LNCaP clone FGC (cell line): ENCODE measurements at regions not wholly inside any gene's neighbourhood (a gene's known extent, or its start where the extent isn't known, plus 50 kb on each side); places are given as distances from the start of the nearest gene placed in this dataset.

ENCODE experiments used
- DNase-seq: peaks from one replicate; pipeline ENCODE4 v3.0.0-alpha.2; 2011; ENCODE audit warnings: low read depth
- H3K4me3 ChIP-seq: 2 replicates; pipeline ENCODE4 v1.5.1; 2011; ENCODE audit warnings: mild to moderate bottlenecking, low read depth, low read length, control low read depth
- CTCF ChIP-seq: IDR thresholded peaks from 2 replicates; pipeline ENCODE4 v1.5.1; 2012; ENCODE audit warnings: mild to moderate bottlenecking; ENCODE audit not compliant: control insufficient read depth, insufficient read depth; ENCODE audit errors: extremely low read depth

DNA sequence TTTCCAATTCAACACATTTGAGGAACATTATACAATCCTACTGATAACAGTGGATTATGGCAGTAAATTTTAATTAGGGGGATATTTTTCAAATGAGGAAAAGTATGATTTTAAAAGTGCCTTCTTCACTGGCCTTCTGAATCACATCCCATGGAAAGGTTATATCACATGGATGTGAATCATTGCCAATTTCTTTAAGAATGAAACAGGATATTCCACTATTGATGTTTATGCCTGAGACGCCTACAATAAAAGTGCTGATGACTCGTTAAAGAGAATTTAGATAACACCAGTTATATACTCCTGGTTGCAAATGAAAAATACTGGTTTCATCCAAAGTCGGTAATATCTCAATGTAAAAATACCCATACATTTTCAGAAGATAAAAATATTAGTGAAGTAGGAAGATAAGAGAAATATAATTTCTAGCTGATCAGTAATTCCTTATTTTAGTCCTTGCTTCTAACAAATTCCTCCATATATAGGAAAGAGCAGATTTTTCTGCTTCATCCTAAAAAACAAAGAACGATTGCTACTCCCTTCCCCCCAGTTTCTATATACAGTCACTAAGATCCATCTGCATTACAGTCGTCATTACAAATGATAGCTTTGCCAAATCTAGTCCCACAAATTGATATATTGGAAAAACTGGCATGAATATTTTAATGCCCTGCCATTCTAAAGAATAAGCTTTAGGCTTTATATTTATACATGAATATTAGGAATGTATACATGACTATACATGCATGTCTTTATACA lies 139.5 kb upstream of the SOX5 start:
- no peak for DNase-seq
- H3K4me3 ChIP-seq = no peak overlapping the region
- TF ChIP-seq CTCF = no peak

DNA sequence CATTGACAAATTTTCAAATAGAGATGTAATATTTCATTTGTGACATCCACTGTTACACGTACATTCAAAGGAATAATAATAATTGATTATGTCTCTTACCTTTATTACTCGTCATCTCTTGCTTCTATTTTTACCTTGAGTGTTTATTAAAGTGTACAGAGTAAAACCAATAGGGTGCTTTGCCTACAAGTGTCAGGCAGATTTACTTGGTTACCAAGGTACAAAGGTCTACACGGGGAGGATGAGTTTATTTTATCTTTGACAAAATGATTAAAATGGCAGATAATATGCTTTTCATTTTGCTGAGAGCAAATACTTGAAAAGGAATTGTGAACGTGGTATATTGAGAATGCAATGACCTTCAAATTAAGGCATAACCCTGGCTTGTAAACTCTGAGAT lies 137.8 kb upstream of the SOX5 start:
- no peak for DNase-seq
- H3K4me3 ChIP-seq = no peak overlapping the region
- TF ChIP-seq CTCF = no peak

DNA sequence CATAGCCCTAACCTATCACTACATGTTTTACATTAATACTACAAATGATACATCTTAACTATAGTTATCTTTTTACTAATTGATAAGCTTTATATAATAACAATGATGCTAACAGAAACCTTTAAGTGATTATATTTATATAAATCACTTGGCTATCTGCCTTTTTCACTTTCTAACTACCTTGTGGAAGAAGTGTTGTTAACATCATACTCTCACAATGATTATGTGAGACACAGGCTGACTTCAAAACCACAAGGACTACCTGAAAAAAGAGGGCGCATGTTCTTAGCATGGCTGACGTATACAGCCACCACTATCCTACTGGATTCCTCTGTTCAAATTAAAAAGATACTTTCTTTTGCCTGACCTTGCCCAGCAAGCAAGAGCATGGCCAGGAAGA lies 135.3 kb upstream of the SOX5 start:
- TF ChIP-seq CTCF = no peak
- no peak overlapping the region for H3K4me3 ChIP-seq
- DNase-seq = no peak

GRCh38 chr12:24083838-24084237 lies 134.4 kb upstream of the SOX5 start:
- DNase-seq = no peak
- H3K4me3 ChIP-seq = no peak overlapping the region
- no peak for TF ChIP-seq CTCF

GRCh38 chr12:24081606-24082005 lies 132.1 kb upstream of the SOX5 start:
- TF ChIP-seq CTCF = no peak
- DNase-seq = no peak
- no peak overlapping the region for H3K4me3 ChIP-seq

DNA sequence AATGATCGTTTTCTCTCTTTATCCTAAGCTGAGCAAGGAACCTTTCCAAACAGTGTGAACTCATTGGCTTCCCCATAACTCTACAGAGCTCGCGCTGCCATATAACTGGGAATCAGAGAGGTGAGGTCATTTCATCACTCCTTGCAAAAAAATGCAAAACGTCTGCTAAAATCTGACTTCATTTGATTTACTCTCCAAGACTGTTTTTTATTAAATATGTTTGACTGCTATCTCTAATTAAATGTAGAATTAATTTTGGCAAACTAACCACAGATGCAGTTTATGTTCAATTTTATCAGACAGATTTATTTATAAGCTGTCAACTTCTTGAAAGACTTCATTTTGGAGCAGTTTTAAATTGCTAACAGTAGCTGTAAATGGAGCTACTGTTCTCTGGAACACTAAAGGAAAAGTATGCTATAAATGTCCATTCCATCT lies 131.6 kb upstream of the SOX5 start:
- DNase-seq = no peak
- TF ChIP-seq CTCF = no peak
- no peak overlapping the region for H3K4me3 ChIP-seq

DNA sequence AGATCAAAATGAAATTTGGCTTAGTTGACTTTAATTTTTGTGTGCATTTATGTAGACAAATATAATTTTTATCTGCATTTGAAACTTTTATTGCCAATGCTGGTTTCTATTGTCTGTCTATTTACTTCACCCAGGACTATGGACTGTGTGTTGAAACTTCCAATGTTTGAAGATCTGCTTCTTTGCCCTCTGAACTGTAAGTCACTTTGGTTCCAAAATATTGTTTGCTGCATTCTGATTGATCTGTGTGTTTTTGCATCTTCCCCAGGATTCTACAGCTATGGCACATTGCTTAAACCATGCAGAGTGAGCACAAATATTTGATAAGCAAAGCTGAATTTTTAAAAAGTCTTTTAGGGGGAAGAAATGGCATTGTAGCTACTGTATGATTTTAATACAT lies 131.0 kb upstream of the SOX5 start:
- no peak for TF ChIP-seq CTCF
- H3K4me3 ChIP-seq = no peak overlapping the region
- DNase-seq = no peak
